NOMO-1 treated with DMSO at 0.1 percent for 48 hours (cell line): ENCODE measurements at regions not wholly inside any gene's neighbourhood (a gene's known extent, or its start where the extent isn't known, plus 50 kb on each side); places are given as distances from the start of the nearest gene placed in this dataset.
"Not testable (repeated sequence)": the region's sequence is repeated elsewhere in the genome, so short reads cannot be mapped to it uniquely, and the experiment has no call there.

Source experiments
- DNase-seq: peaks from one replicate; lab custom pipeline; 2025; ENCODE audit not compliant: unreplicated experiment; lab: John Stamatoyannopoulos, UW

- no peak for DNase-seq
These were observed 469.1 kb downstream of the GJA1 start for GRCh38 chr6:121904559-121904958.

GRCh38 chr6:121912905-121913304 is 477.5 kb downstream of the GJA1 start:
- DNase-seq = no peak

GRCh38 chr6:121917263-121917829 is 481.9 kb downstream of the GJA1 start:
- DNase-seq = no peak

- no peak for DNase-seq
These were observed 481.5 kb upstream of the HSF2 start for GRCh38 chr6:121917834-121918559.

GRCh38 chr6:121920616-121921015 is 478.8 kb upstream of the HSF2 start:
- DNase-seq = no peak

- DNase-seq = no peak
These were observed 474.4 kb upstream of the HSF2 start for GRCh38 chr6:121925024-121925423.

- no peak for DNase-seq
These were observed 473.8 kb upstream of the HSF2 start for GRCh38 chr6:121925534-121926255.

- no peak for DNase-seq
These were observed 470.2 kb upstream of the HSF2 start for GRCh38 chr6:121929301-121929700.

- DNase-seq = no peak
These were observed 467.1 kb upstream of the HSF2 start for GRCh38 chr6:121932076-121932991.

- DNase-seq = no peak
These were observed 465.0 kb upstream of the HSF2 start for GRCh38 chr6:121934451-121934850.

GRCh38 chr6:121940728-121941127 is 458.7 kb upstream of the HSF2 start:
- DNase-seq = no peak

- DNase-seq = no peak
These were observed 455.1 kb upstream of the HSF2 start for GRCh38 chr6:121944354-121944753.

GRCh38 chr6:121951123-121951522 is 448.3 kb upstream of the HSF2 start:
- no peak for DNase-seq

GRCh38 chr6:121951918-121952379 is 447.5 kb upstream of the HSF2 start:
- DNase-seq = no peak

GRCh38 chr6:121955401-121955800 is 444.1 kb upstream of the HSF2 start:
- not testable (repeated sequence) for DNase-seq

- DNase-seq = no peak
These were observed 442.7 kb upstream of the HSF2 start for GRCh38 chr6:121956782-121957181.

GRCh38 chr6:121959501-121959900 is 440.0 kb upstream of the HSF2 start:
- no peak for DNase-seq

GRCh38 chr6:121961619-121962125 is 437.8 kb upstream of the HSF2 start:
- DNase-seq = no peak

GRCh38 chr6:121963826-121964225 is 435.6 kb upstream of the HSF2 start:
- DNase-seq = no peak

- DNase-seq = no peak
These were observed 433.7 kb upstream of the HSF2 start for GRCh38 chr6:121965739-121966138.

- DNase-seq = no peak
These were observed 431.8 kb upstream of the HSF2 start for GRCh38 chr6:121967631-121968030.
